IMR-90 (cell line): ENCODE measurements at regions not wholly inside any gene's neighbourhood (a gene's known extent, or its start where the extent isn't known, plus 50 kb on each side); places are given as distances from the start of the nearest gene placed in this dataset.

ENCODE experiments used
- ATAC-seq: fragments of 200-7000 bp; cut with Tn5 transposase; 2 replicates; pipeline ENCODE4 v1.9.1; 2020; ENCODE audit warnings: low read depth, mild to moderate bottlenecking, moderate library complexity
- BruUV-seq: library from RNA; stranded (reverse); fragments of 400-500 nt; replicated peaks from 2 replicates; lab custom pipeline; 2021; lab: Mats Ljungman, UMichigan
- CTCF ChIA-PET: fragments of 300-600 bp; formaldehyde crosslinking; extraction: SDS; loops from one replicate; lab custom pipeline; 2021; ENCODE audit warnings: antibody characterized with exemption; lab: Yijun Ruan, JAX
- POLR2A ChIA-PET: fragments of 300-600 bp; sonication (Branson Sonifier 250); formaldehyde crosslinking; loops from one replicate; lab custom pipeline; 2022; ENCODE audit warnings: antibody characterized with exemption; ENCODE audit not compliant: unreplicated experiment; lab: Charles Lee
- DNase-seq: peaks from one replicate; pipeline ENCODE4 v3.0.0; 2013
- H2AFZ ChIP-seq: replicated peaks from 2 replicates; pipeline ENCODE3; 2013; ENCODE audit warnings: low read length, mild to moderate bottlenecking; ENCODE audit not compliant: poor library complexity
- H2AK5ac ChIP-seq: 2 replicates; pipeline ENCODE4 v1.6.1; 2013; ENCODE audit warnings: low read depth, low read length, inconsistent platforms
- H2AK9ac ChIP-seq: replicated peaks from 2 replicates; pipeline ENCODE3; 2013; ENCODE audit warnings: mild to moderate bottlenecking, low read depth, low read length, moderate library complexity; ENCODE audit not compliant: poor library complexity
- H2BK120ac ChIP-seq: 2 replicates; pipeline ENCODE4 v1.6.1; 2013; ENCODE audit warnings: low read depth, low read length, inconsistent platforms
- H2BK15ac ChIP-seq: 3 replicates; pipeline ENCODE4 v1.6.1; 2013; ENCODE audit warnings: low read depth, low read length, inconsistent platforms
- H2BK20ac ChIP-seq: 2 replicates; pipeline ENCODE4 v1.6.1; 2013; ENCODE audit warnings: low read depth, mild to moderate bottlenecking, inconsistent platforms, low read length, moderate library complexity
- H2BK5ac ChIP-seq: 2 replicates; pipeline ENCODE4 v1.6.1; 2013; ENCODE audit warnings: mild to moderate bottlenecking, low read depth, low read length, inconsistent platforms; ENCODE audit not compliant: poor library complexity, severe bottlenecking
- H3K14ac ChIP-seq: replicated peaks from 2 replicates; pipeline ENCODE4 v1.6.1; 2013; ENCODE audit warnings: low read depth, low read length, inconsistent platforms
- H3K18ac ChIP-seq: 2 replicates; pipeline ENCODE4 v1.6.1; 2013; ENCODE audit warnings: low read depth, low read length, control low read depth
- H3K23ac ChIP-seq: 2 replicates; pipeline ENCODE4 v1.6.1; 2013; ENCODE audit warnings: low read depth, low read length, inconsistent platforms
- H3K27ac ChIP-seq: 2 replicates; pipeline ENCODE4 v1.5.1; 2013; ENCODE audit warnings: mild to moderate bottlenecking, control low read depth, low read length; ENCODE audit not compliant: insufficient read depth
- H3K27me3 ChIP-seq: 2 replicates; pipeline ENCODE4 v1.6.1; 2013; ENCODE audit warnings: low read length; ENCODE audit not compliant: control insufficient read depth, insufficient read depth
- H3K36me3 ChIP-seq: 2 replicates; pipeline ENCODE4 v1.6.1; 2013; ENCODE audit warnings: low read length, mixed read lengths; ENCODE audit not compliant: control insufficient read depth, insufficient read depth
- H3K4ac ChIP-seq: 2 replicates; pipeline ENCODE4 v1.6.1; 2013; ENCODE audit warnings: low read depth, low read length, inconsistent platforms
- H3K4me1 ChIP-seq: 2 replicates; pipeline ENCODE4 v1.6.1; 2013; ENCODE audit warnings: low read length, mixed read lengths; ENCODE audit not compliant: control insufficient read depth, insufficient read depth
- H3K4me2 ChIP-seq: 2 replicates; pipeline ENCODE4 v1.6.1; 2013; ENCODE audit warnings: low read depth, mild to moderate bottlenecking, control low read depth, low read length, moderate library complexity
- H3K4me3 ChIP-seq: 2 replicates; pipeline ENCODE4 v1.5.1; 2013; ENCODE audit warnings: low read depth, mild to moderate bottlenecking, control low read depth, low read length, moderate library complexity; ENCODE audit not compliant: insufficient read depth
- H3K56ac ChIP-seq: 2 replicates; pipeline ENCODE4 v1.6.1; 2013; ENCODE audit warnings: low read length, inconsistent platforms; ENCODE audit not compliant: insufficient read depth; ENCODE audit errors: extremely low read depth
- H3K79me1 ChIP-seq, 2 experiments: 2 replicates each; pipeline ENCODE4 v1.6.1; 2013; ENCODE audit warnings: low read length in 2 of 2, inconsistent platforms in 1 of 2, low read depth in 1 of 2
- H3K9ac ChIP-seq: 2 replicates; pipeline ENCODE4 v1.6.1; 2013; ENCODE audit warnings: low read depth, low read length, control low read depth
- H3K9me1 ChIP-seq: 2 replicates; pipeline ENCODE4 v1.6.1; 2013; ENCODE audit warnings: low read length, inconsistent platforms; ENCODE audit not compliant: insufficient read depth
- H3K9me3 ChIP-seq: 2 replicates; pipeline ENCODE4 v1.6.1; 2013; ENCODE audit warnings: low read length; ENCODE audit not compliant: control insufficient read depth, insufficient read depth
- H4K20me1 ChIP-seq: 2 replicates; pipeline ENCODE4 v1.6.1; 2013; ENCODE audit warnings: low read length, inconsistent platforms; ENCODE audit not compliant: insufficient read depth
- H4K5ac ChIP-seq: 2 replicates; pipeline ENCODE4 v1.6.1; 2013; ENCODE audit warnings: mild to moderate bottlenecking, low read depth, low read length, control low read depth
- H4K8ac ChIP-seq, 2 experiments: 2 replicates each; pipeline ENCODE4 v1.6.1; 2013; ENCODE audit warnings: low read depth in 2 of 2, low read length in 2 of 2, control low read depth in 1 of 2, inconsistent platforms in 1 of 2
- H4K91ac ChIP-seq: 2 replicates; pipeline ENCODE4 v1.6.1; 2013; ENCODE audit warnings: low read depth, low read length, inconsistent platforms; ENCODE audit not compliant: insufficient read depth
- BHLHE40 ChIP-seq: fragments of 150-350 bp; IDR thresholded peaks from 2 replicates; pipeline ENCODE4 v1.6.1; 2016; ENCODE audit warnings: mild to moderate bottlenecking, low read depth, low read length
- FOS ChIP-seq: fragments of 150-350 bp; IDR thresholded peaks from 2 replicates; pipeline ENCODE4 v1.6.1; 2016; ENCODE audit warnings: low read depth, low read length
- MXI1 ChIP-seq: IDR thresholded peaks from 2 replicates; pipeline ENCODE4 v1.6.1; 2012; ENCODE audit warnings: low read depth, mild to moderate bottlenecking, low read length, moderate library complexity, borderline replicate concordance
- POLR2A ChIP-seq: IDR thresholded peaks from 2 replicates; pipeline ENCODE4 v1.6.1; 2012; ENCODE audit warnings: mild to moderate bottlenecking, low read depth, low read length
- RAD21 ChIP-seq: IDR thresholded peaks from 2 replicates; pipeline ENCODE4 v1.6.1; 2012; ENCODE audit warnings: low read length, improper control_type of control experiment
- WGBS, 2 experiments: methylation state at CpG; one replicate each; pipeline versions ENCODE4 v1.1.5 to v1.1.7; 2013; ENCODE audit warnings: missing lambda C conversion rate in 2 of 2; ENCODE audit not compliant: insufficient read length in 1 of 2; ENCODE audit errors: extremely low coverage in 2 of 2; 5-methylcytosine and 5-hydroxymethylcytosine counted together
- dilution Hi-C: fragments of 300-500 bp; cut with HindIII; formaldehyde crosslinking; loops from one replicate; pipeline ENCODE4 v1.14.3; 2018; ENCODE audit warnings: low sequenced_read_pairs; ENCODE audit not compliant: unreplicated experiment
- in situ Hi-C: fragments of 300-500 bp; cut with MboI; formaldehyde crosslinking; loops from 3 replicates; pipeline ENCODE4 v1.14.3; 2019; ENCODE audit warnings: low sequenced_read_pairs, inconsistent platforms, mixed read lengths
- intact Hi-C: fragments of 100-400 bp; cut with micrococcal nuclease; formaldehyde crosslinking; loops from 2 replicates; pipeline ENCODE4 v1.10.0; 2022
- TF ChIP-seq, protein P1 (sequence below): fragments of 150-350 bp; IDR thresholded peaks from 2 replicates; pipeline ENCODE4 v1.6.1; 2016; ENCODE audit warnings: low read depth, mild to moderate bottlenecking, low read length, moderate library complexity, borderline replicate concordance
- TF ChIP-seq, protein P2 (sequence below): fragments of 150-350 bp; IDR thresholded peaks from 2 replicates; pipeline ENCODE4 v1.6.1; 2017; ENCODE audit warnings: mild to moderate bottlenecking, antibody characterized with exemption, low read length, low read depth

DNA sequence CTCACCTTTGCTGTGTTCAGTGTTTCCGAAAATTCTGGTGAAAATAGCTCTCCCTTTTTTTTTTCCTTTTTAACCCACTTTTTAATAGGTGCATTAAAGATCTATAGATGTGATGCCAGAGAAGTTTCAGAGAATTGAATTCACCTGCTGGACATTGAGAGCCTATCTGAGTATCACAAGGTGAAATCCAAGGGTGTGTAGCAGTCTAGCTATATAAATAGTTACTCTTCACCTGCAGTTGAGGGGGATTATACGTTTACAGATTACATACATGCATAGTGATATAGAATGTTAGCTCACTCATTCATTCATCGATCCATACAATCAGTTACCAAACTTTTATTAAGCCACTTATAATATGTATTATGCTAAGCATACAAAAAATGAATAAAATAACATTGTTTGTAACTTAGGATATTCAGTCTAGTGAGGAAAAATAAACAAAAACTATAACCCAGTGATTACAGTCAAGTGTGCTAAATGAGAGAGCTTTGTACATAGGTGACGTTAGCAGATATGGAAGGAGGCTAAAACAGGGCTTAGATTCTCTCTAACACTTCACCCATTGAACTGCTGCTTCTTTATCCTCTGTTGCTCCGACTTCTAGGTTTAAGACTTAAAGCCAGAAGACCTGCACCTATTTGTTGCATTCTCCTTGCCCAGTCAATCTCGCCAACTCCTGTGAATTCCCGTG is 769.0 kb downstream of the STIM2 start:
- Histone ChIP-seq H3K4me1 (no peaks in the 10 kb centered on the region), H3K14ac (no peak overlapping the region), H3K4me3 (no peak overlapping the region), H2BK5ac (no peak overlapping the region), H3K9me3 (no peaks in the 10 kb centered on the region), H3K9me1 (no peaks in the 10 kb centered on the region), H2AK5ac (no peak overlapping the region), H3K27me3 (no peaks in the 10 kb centered on the region), H3K18ac (no peak overlapping the region), H4K8ac (no peak overlapping the region), H2AFZ (no peak overlapping the region), H2BK15ac (no peak overlapping the region), H4K20me1 (no peaks in the 10 kb centered on the region), H3K4me2 (no peak overlapping the region), H3K23ac (no peak overlapping the region), H3K79me1 (no peaks in the 10 kb centered on the region), H4K5ac (no peak overlapping the region), H3K4ac (no peak overlapping the region), H4K91ac (no peak overlapping the region), H3K9ac (no peak overlapping the region), H3K27ac (no peak overlapping the region), H2AK9ac (no peak overlapping the region), H2BK120ac (no peak overlapping the region), H2BK20ac (no peak overlapping the region), H3K56ac (no peak overlapping the region), H3K36me3 (no peaks in the 10 kb centered on the region)
- no CpG with 5 or more reads among the region's 7 CpGs for WGBS, 2 experiments
- intact Hi-C loops, result no loop called here
- CTCF ChIA-PET, result interaction anchor here (0.9 kb wide), 1 partner anchor 67 kb away, joined by 3 read pairs; no protein-coding TSS in a partner anchor
- ATAC-seq, result no peak
- in situ Hi-C loops, result no loop called here
- BruUV-seq, result no TSS peak
- no peak for DNase-seq
- dilution Hi-C loops, result no loop called here
- POLR2A ChIA-PET, result no interaction called here
- TF ChIP-seq BHLHE40, result no peak
- no peak for TF ChIP-seq MXI1
- TF ChIP-seq, protein P1, sequence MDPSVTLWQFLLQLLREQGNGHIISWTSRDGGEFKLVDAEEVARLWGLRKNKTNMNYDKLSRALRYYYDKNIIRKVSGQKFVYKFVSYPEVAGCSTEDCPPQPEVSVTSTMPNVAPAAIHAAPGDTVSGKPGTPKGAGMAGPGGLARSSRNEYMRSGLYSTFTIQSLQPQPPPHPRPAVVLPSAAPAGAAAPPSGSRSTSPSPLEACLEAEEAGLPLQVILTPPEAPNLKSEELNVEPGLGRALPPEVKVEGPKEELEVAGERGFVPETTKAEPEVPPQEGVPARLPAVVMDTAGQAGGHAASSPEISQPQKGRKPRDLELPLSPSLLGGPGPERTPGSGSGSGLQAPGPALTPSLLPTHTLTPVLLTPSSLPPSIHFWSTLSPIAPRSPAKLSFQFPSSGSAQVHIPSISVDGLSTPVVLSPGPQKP, result no peak
- TF ChIP-seq RAD21, result no peak
- TF ChIP-seq, protein P2, sequence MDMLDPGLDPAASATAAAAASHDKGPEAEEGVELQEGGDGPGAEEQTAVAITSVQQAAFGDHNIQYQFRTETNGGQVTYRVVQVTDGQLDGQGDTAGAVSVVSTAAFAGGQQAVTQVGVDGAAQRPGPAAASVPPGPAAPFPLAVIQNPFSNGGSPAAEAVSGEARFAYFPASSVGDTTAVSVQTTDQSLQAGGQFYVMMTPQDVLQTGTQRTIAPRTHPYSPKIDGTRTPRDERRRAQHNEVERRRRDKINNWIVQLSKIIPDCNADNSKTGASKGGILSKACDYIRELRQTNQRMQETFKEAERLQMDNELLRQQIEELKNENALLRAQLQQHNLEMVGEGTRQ, result no peak
- TF ChIP-seq POLR2A, result no peak
- TF ChIP-seq FOS, result no peak
